ENCODE measurements at regions not wholly inside any gene's neighbourhood (a gene's known extent, or its start where the extent isn't known, plus 50 kb on each side); places are given as distances from the start of the nearest gene placed in this dataset.

GRCh38 chr13:87779426-87779825 lies 108.3 kb downstream of the SLITRK5 start:
- TF ChIP-seq CTCF (conservative IDR thresholded peaks at IDR 0.05; ENCODE audit: low read depth, low read length) (no peak), CHD1 (IDR thresholded peaks at IDR 0.05; ENCODE audit: low read depth, low read length) (no peak), POLR2A (IDR thresholded peaks at IDR 0.05; ENCODE audit: low read depth, low read length) (no peak), FOS (IDR thresholded peaks at IDR 0.05; ENCODE audit: low read depth, low read length) (no peak), RAD21 (IDR thresholded peaks at IDR 0.05; ENCODE audit: low read length) (no peak), SMC3 (IDR thresholded peaks at IDR 0.05; ENCODE audit: low read depth, low read length) (no peak), BHLHE40 (IDR thresholded peaks at IDR 0.05; ENCODE audit: low read depth, low read length) (no peak), MXI1 (IDR thresholded peaks at IDR 0.05; ENCODE audit: borderline replicate concordance, low read depth, low read length) (no peak), MAFK (IDR thresholded peaks at IDR 0.05; ENCODE audit: low read depth, low read length) (no peak), RFX5 (IDR thresholded peaks at IDR 0.05; ENCODE audit: low read depth, low read length) (no peak)

Data from IMR-90 (cell line).